Karpas-422 (cell line): ENCODE measurements at regions not wholly inside any gene's neighbourhood (a gene's known extent, or its start where the extent isn't known, plus 50 kb on each side); places are given as distances from the start of the nearest gene placed in this dataset.
A peak's percentile ranks its signal among the peaks of the same experiment; 100 is the strongest.

Experiments used
- DNase-seq: peaks from one replicate; pipeline ENCODE4 v3.0.0-alpha.2; 2015
- H2AFZ ChIP-seq: fragments of 200-600 bp; sonication (generic); 2 replicates; pipeline ENCODE4 v1.6.1; 2014; ENCODE audit warnings: antibody characterized with exemption, low read length, mixed read lengths
- H3K27ac ChIP-seq: fragments of 200-600 bp; sonication (generic); 2 replicates; pipeline ENCODE4 v1.5.1; 2014; ENCODE audit warnings: mild to moderate bottlenecking, low read length, moderate library complexity
- H3K27me3 ChIP-seq: fragments of 200-600 bp; sonication (generic); 2 replicates; pipeline ENCODE4 v1.6.1; 2014; ENCODE audit warnings: low read length, mixed read lengths
- H3K36me3 ChIP-seq: fragments of 200-600 bp; sonication (generic); 2 replicates; pipeline ENCODE4 v1.6.1; 2014; ENCODE audit warnings: low read length, mixed read lengths; ENCODE audit not compliant: insufficient read depth
- H3K4me1 ChIP-seq: fragments of 200-600 bp; sonication (generic); 2 replicates; pipeline ENCODE4 v1.6.1; 2014; ENCODE audit warnings: mild to moderate bottlenecking, low read length, mixed read lengths
- H3K4me2 ChIP-seq: fragments of 200-600 bp; sonication (generic); 2 replicates; pipeline ENCODE4 v1.6.1; 2014; ENCODE audit warnings: low read length, low read depth, mild to moderate bottlenecking; ENCODE audit not compliant: poor library complexity, severe bottlenecking
- H3K4me3 ChIP-seq: fragments of 200-600 bp; sonication (generic); 2 replicates; pipeline ENCODE4 v1.5.1; 2014; ENCODE audit warnings: mild to moderate bottlenecking, antibody characterized with exemption, low read length, mixed read lengths
- H3K79me2 ChIP-seq: fragments of 200-600 bp; sonication (generic); 2 replicates; pipeline ENCODE4 v1.6.1; 2014; ENCODE audit warnings: mild to moderate bottlenecking, low read length, mixed read lengths
- H3K9ac ChIP-seq: fragments of 200-600 bp; sonication (generic); 2 replicates; pipeline ENCODE4 v1.6.0; 2014; ENCODE audit warnings: low read length
- H3K9me2 ChIP-seq: fragments of 200-600 bp; sonication (generic), shearing (Covaris generic); replicated peaks from 2 replicates; pipeline ENCODE4 v1.6.0; 2014; ENCODE audit warnings: mild to moderate bottlenecking, low read length, moderate library complexity; ENCODE audit not compliant: insufficient read depth
- H3K9me3 ChIP-seq: fragments of 300-700, 200-600 bp; sonication (generic); 2 replicates; pipeline ENCODE4 v1.6.1; 2014; ENCODE audit warnings: low read length, mixed read lengths
- H4K20me1 ChIP-seq: fragments of 200-600 bp; sonication (generic); 2 replicates; pipeline ENCODE4 v1.6.1; 2014; ENCODE audit warnings: mild to moderate bottlenecking, antibody characterized with exemption, low read length, low read depth; ENCODE audit not compliant: insufficient read depth

DNA sequence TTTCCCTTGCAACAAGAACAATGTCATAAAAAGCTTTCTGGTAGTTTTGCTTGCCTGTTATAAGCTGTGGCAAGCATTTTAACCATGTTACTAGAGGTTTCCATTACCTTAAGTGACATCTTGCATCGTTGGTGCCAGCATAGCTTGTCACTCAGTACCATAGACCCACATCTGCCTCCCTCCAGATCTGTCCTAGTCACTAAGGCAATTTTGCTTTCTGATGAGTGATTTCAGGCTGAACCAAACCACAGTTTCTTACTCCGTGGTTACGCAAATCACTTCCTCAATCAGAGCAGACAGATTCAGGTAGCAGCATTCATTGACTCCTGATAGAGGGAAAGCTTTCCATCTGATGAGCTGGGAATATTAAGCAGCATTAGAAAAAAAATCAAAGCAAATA, 1057.5 kb upstream of the FAM98A start:
- Histone ChIP-seq H3K9ac (no peak overlapping the region), H3K79me2 (no peaks in the 10 kb centered on the region), H3K4me1 (no peaks in the 10 kb centered on the region), H3K36me3 (no peaks in the 10 kb centered on the region), H3K27me3 (no peaks in the 10 kb centered on the region), H2AFZ (no peak overlapping the region), H3K9me3 (peaks cover 5% of the 10 kb centered on the region; the same call in 1 of the 2 replicates), H3K27ac (no peak overlapping the region), H4K20me1 (no peaks in the 10 kb centered on the region), H3K4me2 (no peak overlapping the region), H3K9me2 (no peaks in the 10 kb centered on the region), H3K4me3 (no peak overlapping the region)
- DNase-seq = no peak

GRCh38 chr2:34652636-34653035, 1053.5 kb upstream of the FAM98A start:
- Histone ChIP-seq H3K27ac (no peak overlapping the region), H3K9me3 (peaks cover 9% of the 10 kb centered on the region; the same call in 1 of the 2 replicates), H3K9ac (no peak overlapping the region), H3K36me3 (no peaks in the 10 kb centered on the region), H2AFZ (no peak overlapping the region), H3K27me3 (no peaks in the 10 kb centered on the region), H4K20me1 (no peaks in the 10 kb centered on the region), H3K4me2 (no peak overlapping the region), H3K4me3 (no peak overlapping the region), H3K79me2 (no peaks in the 10 kb centered on the region), H3K9me2 (no peaks in the 10 kb centered on the region), H3K4me1 (no peaks in the 10 kb centered on the region)
- peak; percentile 59 for DNase-seq

- Histone ChIP-seq H3K27me3 (no peaks in the 10 kb centered on the region), H3K36me3 (no peaks in the 10 kb centered on the region), H3K79me2 (no peaks in the 10 kb centered on the region), H3K27ac (no peak overlapping the region), H3K9me3 (peaks cover 15% of the 10 kb centered on the region; the same call in 1 of the 2 replicates), H3K9ac (no peak overlapping the region), H3K9me2 (no peaks in the 10 kb centered on the region), H2AFZ (no peak overlapping the region), H3K4me2 (no peak overlapping the region), H4K20me1 (no peaks in the 10 kb centered on the region), H3K4me1 (no peaks in the 10 kb centered on the region), H3K4me3 (no peak overlapping the region)
- no peak for DNase-seq
Observed at GRCh38 chr2:34646901-34647300, 1047.8 kb upstream of the FAM98A start.

- H3K4me2 ChIP-seq = no peak overlapping the region
- H3K27me3 ChIP-seq = no peaks in the 10 kb centered on the region
- H2AFZ ChIP-seq = no peak overlapping the region
- H3K4me3 ChIP-seq = no peak overlapping the region
- no peaks in the 10 kb centered on the region for H3K79me2 ChIP-seq
- H3K9ac ChIP-seq = no peak overlapping the region
- peaks cover 21% of the 10 kb centered on the region; the same call in 1 of the 2 replicates for H3K9me3 ChIP-seq
- no peak for DNase-seq
- H3K27ac ChIP-seq = no peak overlapping the region
- H4K20me1 ChIP-seq = no peaks in the 10 kb centered on the region
- no peaks in the 10 kb centered on the region; the same call in 1 of the 2 replicates for H3K9me2 ChIP-seq
- H3K4me1 ChIP-seq = no peaks in the 10 kb centered on the region
- no peaks in the 10 kb centered on the region for H3K36me3 ChIP-seq
Observed at GRCh38 chr2:34632327-34632726, 1033.2 kb upstream of the FAM98A start.

GRCh38 chr2:34627003-34627402, 1027.9 kb upstream of the FAM98A start:
- Histone ChIP-seq H3K27ac (no peak overlapping the region), H3K4me2 (no peak overlapping the region), H3K9me2 (no peaks in the 10 kb centered on the region), H3K36me3 (no peaks in the 10 kb centered on the region), H3K27me3 (no peaks in the 10 kb centered on the region), H3K79me2 (no peaks in the 10 kb centered on the region), H3K9ac (no peak overlapping the region), H2AFZ (no peak overlapping the region), H3K9me3 (peaks cover 19% of the 10 kb centered on the region; the same call in 1 of the 2 replicates), H3K4me3 (no peak overlapping the region), H3K4me1 (no peaks in the 10 kb centered on the region), H4K20me1 (no peaks in the 10 kb centered on the region)
- DNase-seq = no peak

DNA sequence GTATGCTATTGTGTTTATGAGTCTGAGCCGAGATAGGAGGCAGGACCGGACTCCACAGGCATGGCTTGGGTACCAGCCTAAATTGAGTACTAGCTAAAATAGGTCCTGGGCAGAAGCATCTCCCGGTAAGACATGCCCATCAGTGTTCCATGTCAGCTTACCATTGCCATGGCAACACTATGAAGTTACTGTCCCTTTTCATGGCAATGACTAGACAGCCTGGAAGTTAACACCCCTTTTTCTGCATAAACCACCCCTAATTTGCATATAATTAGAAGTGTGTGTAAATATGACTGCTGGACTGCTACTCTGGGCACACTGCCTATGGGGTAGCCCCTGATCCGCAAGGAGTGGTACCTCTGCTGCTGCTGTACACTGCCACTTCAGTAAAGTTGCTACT, 1005.1 kb upstream of the FAM98A start:
- no peak for DNase-seq
- Histone ChIP-seq H4K20me1 (no peaks in the 10 kb centered on the region), H3K36me3 (no peaks in the 10 kb centered on the region), H3K9me3 (peaks cover 3% of the 10 kb centered on the region; the same call in 1 of the 2 replicates), H3K79me2 (no peaks in the 10 kb centered on the region), H3K4me3 (no peak overlapping the region), H3K27me3 (no peaks in the 10 kb centered on the region), H3K9ac (no peak overlapping the region), H3K4me1 (no peaks in the 10 kb centered on the region), H2AFZ (no peak overlapping the region), H3K4me2 (no peak overlapping the region), H3K27ac (no peak overlapping the region), H3K9me2 (no peaks in the 10 kb centered on the region)

DNA sequence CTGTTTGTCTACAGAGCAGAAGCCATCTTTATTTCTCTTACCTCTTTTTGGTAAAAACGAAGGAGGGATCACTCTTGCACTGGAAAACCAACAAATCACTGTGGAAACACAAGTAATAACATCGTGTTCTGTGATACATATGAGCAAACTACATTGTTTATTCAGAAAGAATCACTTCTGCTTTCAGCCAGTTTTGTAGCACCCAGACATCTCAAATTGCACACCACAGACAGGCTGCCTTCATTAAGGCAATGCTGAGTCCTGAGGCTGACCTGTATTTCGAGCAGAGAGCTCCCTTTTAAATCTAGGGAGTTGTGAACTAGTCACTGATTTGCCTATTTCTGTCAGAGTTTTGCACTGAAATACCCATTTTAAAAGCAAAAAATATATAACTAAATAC, 1003.2 kb upstream of the FAM98A start:
- H4K20me1 ChIP-seq = no peaks in the 10 kb centered on the region
- no peak overlapping the region for H3K4me3 ChIP-seq
- no peak overlapping the region for H2AFZ ChIP-seq
- H3K36me3 ChIP-seq = no peaks in the 10 kb centered on the region
- H3K9me2 ChIP-seq = no peaks in the 10 kb centered on the region
- H3K9ac ChIP-seq = no peak overlapping the region
- H3K27me3 ChIP-seq = no peaks in the 10 kb centered on the region
- no peak overlapping the region for H3K27ac ChIP-seq
- H3K4me2 ChIP-seq = no peak overlapping the region
- H3K9me3 ChIP-seq = peaks cover 3% of the 10 kb centered on the region; the same call in 1 of the 2 replicates
- no peak for DNase-seq
- H3K79me2 ChIP-seq = no peaks in the 10 kb centered on the region
- H3K4me1 ChIP-seq = no peaks in the 10 kb centered on the region

- H3K9ac ChIP-seq = no peak overlapping the region
- H3K4me3 ChIP-seq = no peak overlapping the region
- H3K9me3 ChIP-seq = peaks cover 3% of the 10 kb centered on the region; the same call in 1 of the 2 replicates
- H3K27me3 ChIP-seq = no peaks in the 10 kb centered on the region
- H3K4me2 ChIP-seq = no peak overlapping the region
- H2AFZ ChIP-seq = no peak overlapping the region
- no peaks in the 10 kb centered on the region for H3K9me2 ChIP-seq
- H3K27ac ChIP-seq = no peak overlapping the region
- no peaks in the 10 kb centered on the region for H4K20me1 ChIP-seq
- H3K36me3 ChIP-seq = no peaks in the 10 kb centered on the region
- no peak for DNase-seq
- no peaks in the 10 kb centered on the region for H3K79me2 ChIP-seq
- no peaks in the 10 kb centered on the region for H3K4me1 ChIP-seq
Observed at GRCh38 chr2:34601561-34601960, 1002.5 kb upstream of the FAM98A start.

DNA sequence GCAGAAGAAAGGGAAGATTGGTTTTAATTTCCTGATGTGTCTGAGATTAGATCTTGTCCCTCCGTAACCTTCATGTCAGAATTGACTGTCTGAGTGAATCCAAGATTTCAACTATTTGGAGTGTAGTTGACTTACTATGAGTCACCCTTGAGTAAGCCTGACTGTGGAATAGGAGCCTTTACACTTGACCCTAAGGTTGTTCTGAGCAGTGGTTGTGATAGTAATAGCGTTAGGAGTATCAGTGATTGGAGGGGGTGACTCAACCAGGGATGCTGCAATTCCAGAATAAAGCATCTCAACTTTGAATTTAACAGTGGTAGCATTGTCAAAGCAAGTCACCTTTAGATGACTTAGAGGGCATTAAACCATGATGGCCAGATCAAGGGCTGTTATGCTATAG, 979.5 kb upstream of the FAM98A start:
- no peak for DNase-seq
- H3K9me3 ChIP-seq = no peaks in the 10 kb centered on the region
- no peaks in the 10 kb centered on the region for H3K79me2 ChIP-seq
- H3K4me2 ChIP-seq = no peak overlapping the region
- no peaks in the 10 kb centered on the region for H3K9me2 ChIP-seq
- no peak overlapping the region for H3K27ac ChIP-seq
- H2AFZ ChIP-seq = no peak overlapping the region
- H3K9ac ChIP-seq = no peak overlapping the region
- H3K4me3 ChIP-seq = no peak overlapping the region
- H4K20me1 ChIP-seq = no peaks in the 10 kb centered on the region
- no peaks in the 10 kb centered on the region for H3K4me1 ChIP-seq
- no peaks in the 10 kb centered on the region for H3K36me3 ChIP-seq
- no peaks in the 10 kb centered on the region for H3K27me3 ChIP-seq
